CD8-positive, alpha-beta memory T cell (primary cell): ENCODE measurements at regions not wholly inside any gene's neighbourhood (a gene's known extent, or its start where the extent isn't known, plus 50 kb on each side); places are given as distances from the start of the nearest gene placed in this dataset.

ENCODE experiments used
- CTCF ChIA-PET: fragments of 350-600 bp; sonication (Branson Sonifier 250); formaldehyde crosslinking; loops from one replicate; lab custom pipeline; 2021; ENCODE audit warnings: antibody characterized with exemption; lab: Charles Lee
- POLR2A ChIA-PET: fragments of 350-600 bp; sonication (Branson Sonifier 250); formaldehyde crosslinking; loops from one replicate; lab custom pipeline; 2021; ENCODE audit warnings: antibody characterized with exemption; lab: Charles Lee
- DNase-seq, 5 donors: peaks; one replicate each; pipeline versions ENCODE4 v3.0.0 to v3.0.0-alpha.2; 2020 to 2022; ENCODE audit warnings: mixed read lengths in 1 of 5
- H3K27ac ChIP-seq: one replicate; pipeline ENCODE4 v1.7.0; 2013; ENCODE audit warnings: low read depth, mild to moderate bottlenecking, low read length, moderate library complexity
- H3K27me3 ChIP-seq: 2 replicates; pipeline ENCODE4 v1.7.0; 2013; ENCODE audit warnings: low read length, mild to moderate bottlenecking; ENCODE audit not compliant: insufficient read depth, poor library complexity, severe bottlenecking
- H3K36me3 ChIP-seq: 2 replicates; pipeline ENCODE4 v1.7.0; 2013; ENCODE audit warnings: mild to moderate bottlenecking, low read length, moderate library complexity; ENCODE audit not compliant: insufficient read depth
- H3K4me1 ChIP-seq: 2 replicates; pipeline ENCODE4 v1.7.0; 2013; ENCODE audit warnings: mild to moderate bottlenecking, low read length, moderate library complexity; ENCODE audit not compliant: insufficient read depth
- H3K4me3 ChIP-seq: 2 replicates; pipeline ENCODE4 v1.7.0; 2013; ENCODE audit warnings: mild to moderate bottlenecking, low read length
- H3K9me3 ChIP-seq: 2 replicates; pipeline ENCODE4 v1.7.0; 2013; ENCODE audit warnings: mild to moderate bottlenecking, low read length
- H3K27ac Mint-ChIP-seq, 8 donors: one replicate each; pipeline ENCODE4 v1.8.0; 2020 to 2021; ENCODE audit warnings: mixed read lengths in 8 of 8, mild to moderate bottlenecking in 6 of 8, inconsistent platforms in 3 of 8, moderate library complexity in 3 of 8
- H3K27me3 Mint-ChIP-seq, 2 donors: one replicate each; pipeline ENCODE4 v1.8.0; 2020 to 2021; ENCODE audit warnings: mixed read lengths in 2 of 2, mild to moderate bottlenecking in 1 of 2, moderate library complexity in 1 of 2
- H3K36me3 Mint-ChIP-seq, 3 donors: one replicate each; pipeline ENCODE4 v1.8.0; 2020 to 2021; ENCODE audit warnings: mixed read lengths in 3 of 3, inconsistent platforms in 1 of 3, mild to moderate bottlenecking in 1 of 3
- H3K4me1 Mint-ChIP-seq, 3 donors: one replicate each; pipeline ENCODE4 v1.8.0; 2020 to 2021; ENCODE audit warnings: mixed read lengths in 3 of 3, inconsistent platforms in 1 of 3, mild to moderate bottlenecking in 1 of 3
- H3K4me3 Mint-ChIP-seq, 7 donors: one replicate each; pipeline ENCODE4 v1.8.0; 2020 to 2021; ENCODE audit warnings: mixed read lengths in 7 of 7, mild to moderate bottlenecking in 6 of 7, moderate library complexity in 4 of 7, inconsistent platforms in 2 of 7
- H3K9me3 Mint-ChIP-seq, 5 donors: one replicate each; pipeline ENCODE4 v1.8.0; 2020 to 2022; ENCODE audit warnings: mixed read lengths in 5 of 5, mild to moderate bottlenecking in 3 of 5, moderate library complexity in 2 of 5, inconsistent platforms in 1 of 5

DNA sequence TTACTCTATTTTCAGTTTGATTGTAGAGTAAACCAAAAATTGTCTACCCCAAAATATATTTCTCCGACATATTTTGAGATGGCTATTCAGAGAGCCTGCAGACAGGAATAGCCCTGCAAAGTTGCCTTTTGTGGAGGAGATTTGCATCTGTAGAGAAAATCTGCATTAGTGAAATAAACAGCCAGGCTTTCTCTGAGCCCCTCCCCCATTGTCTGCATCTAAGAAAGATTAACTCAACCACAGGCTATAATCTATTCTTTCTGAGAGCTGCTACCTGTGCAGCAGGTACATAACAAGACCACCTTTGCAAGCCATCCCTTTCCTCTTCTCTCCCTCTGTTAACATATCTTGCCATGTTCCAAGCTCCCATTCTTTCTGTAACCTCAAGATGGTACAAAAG is 1034.2 kb downstream of the SORCS3 start:
- H3K36me3 Mint-ChIP-seq: no peaks in the 10 kb centered on the region
- Histone ChIP-seq H3K36me3 (no peaks in the 10 kb centered on the region), H3K9me3 (no peaks in the 10 kb centered on the region), H3K27me3 (no peaks in the 10 kb centered on the region), H3K4me3 (no peak overlapping the region), H3K27ac (no peak overlapping the region), H3K4me1 (no peaks in the 10 kb centered on the region)
- no peak overlapping the region for H3K4me3 Mint-ChIP-seq
- POLR2A ChIA-PET: no interaction called here
- no peak overlapping the region for H3K27ac Mint-ChIP-seq
- no peaks in the 10 kb centered on the region for H3K4me1 Mint-ChIP-seq
- no peaks in the 10 kb centered on the region for H3K27me3 Mint-ChIP-seq
- no peak for DNase-seq
- CTCF ChIA-PET: no interaction called here
- H3K9me3 Mint-ChIP-seq: peaks cover 11 to 25% (median 18%) of the 10 kb centered on the region in 5 donors

GRCh38 chr10:105674448-105674847 is 1033.4 kb downstream of the SORCS3 start:
- H3K27me3 Mint-ChIP-seq: no peaks in the 10 kb centered on the region
- Histone ChIP-seq H3K36me3 (no peaks in the 10 kb centered on the region), H3K27ac (no peak overlapping the region), H3K27me3 (no peaks in the 10 kb centered on the region), H3K4me3 (no peak overlapping the region), H3K4me1 (no peaks in the 10 kb centered on the region), H3K9me3 (no peaks in the 10 kb centered on the region)
- H3K9me3 Mint-ChIP-seq: peaks cover 13 to 25% (median 18%) of the 10 kb centered on the region in 5 donors
- no peak for DNase-seq
- H3K27ac Mint-ChIP-seq: no peak overlapping the region
- H3K4me3 Mint-ChIP-seq: no peak overlapping the region
- H3K4me1 Mint-ChIP-seq: no peaks in the 10 kb centered on the region
- ChIA-PET POLR2A (no interaction called here), CTCF (no interaction called here)
- no peaks in the 10 kb centered on the region for H3K36me3 Mint-ChIP-seq

GRCh38 chr10:105658696-105659095 is 1017.6 kb downstream of the SORCS3 start:
- H3K4me1 Mint-ChIP-seq: no peaks in the 10 kb centered on the region
- H3K36me3 ChIP-seq: no peaks in the 10 kb centered on the region
- no peak overlapping the region for H3K27ac Mint-ChIP-seq
- peaks cover 2 to 15% (median 9%) of the 10 kb centered on the region in 5 donors for H3K9me3 Mint-ChIP-seq
- no peaks in the 10 kb centered on the region for H3K4me1 ChIP-seq
- H3K27me3 ChIP-seq: no peaks in the 10 kb centered on the region
- no peak for DNase-seq
- H3K27ac ChIP-seq: no peak overlapping the region
- H3K4me3 Mint-ChIP-seq: no peak overlapping the region
- H3K36me3 Mint-ChIP-seq: no peaks in the 10 kb centered on the region
- ChIA-PET CTCF (no interaction called here), POLR2A (no interaction called here)
- H3K4me3 ChIP-seq: no peak overlapping the region
- no peaks in the 10 kb centered on the region for H3K9me3 ChIP-seq
- H3K27me3 Mint-ChIP-seq: no peaks in the 10 kb centered on the region

- H3K27me3 ChIP-seq: no peaks in the 10 kb centered on the region
- H3K36me3 ChIP-seq: no peaks in the 10 kb centered on the region
- no peak for DNase-seq
- Mint-ChIP-seq H3K27ac (no peak overlapping the region), H3K9me3 (peaks cover 0 to 17% (median 9%) of the 10 kb centered on the region in 5 donors), H3K4me3 (no peak overlapping the region), H3K27me3 (no peaks in the 10 kb centered on the region), H3K36me3 (no peaks in the 10 kb centered on the region), H3K4me1 (no peaks in the 10 kb centered on the region)
- H3K4me3 ChIP-seq: no peak overlapping the region
- ChIA-PET CTCF (no interaction called here), POLR2A (no interaction called here)
- no peaks in the 10 kb centered on the region for H3K9me3 ChIP-seq
- no peak overlapping the region for H3K27ac ChIP-seq
- H3K4me1 ChIP-seq: no peaks in the 10 kb centered on the region
Measured at GRCh38 chr10:105656856-105657255, 1015.8 kb downstream of the SORCS3 start.

DNA sequence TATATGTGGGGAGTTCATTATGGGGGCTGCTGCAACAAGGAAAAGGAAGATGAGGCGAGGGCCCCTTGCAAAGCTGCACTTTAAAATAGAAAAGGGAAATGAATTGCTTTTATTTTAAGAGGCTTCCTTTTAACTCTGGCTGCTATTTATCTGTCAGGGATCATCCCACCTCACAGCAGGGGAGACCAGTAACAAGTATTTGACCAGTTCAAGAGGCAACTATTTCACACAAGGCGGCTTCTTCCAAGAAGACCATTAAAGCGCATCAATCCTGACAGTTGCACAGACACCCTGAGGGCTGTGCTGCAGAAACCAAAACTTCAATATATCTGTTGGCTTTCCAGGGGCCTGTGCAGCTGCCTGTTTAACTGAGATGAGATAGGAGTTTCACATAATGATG is 1009.2 kb downstream of the SORCS3 start:
- no peak for DNase-seq
- H3K9me3 ChIP-seq: no peaks in the 10 kb centered on the region
- Mint-ChIP-seq H3K27me3 (no peaks in the 10 kb centered on the region), H3K4me1 (no peaks in the 10 kb centered on the region), H3K27ac (no peak overlapping the region), H3K4me3 (no peak overlapping the region), H3K36me3 (no peaks in the 10 kb centered on the region), H3K9me3 (peaks cover 2 to 20% (median 7%) of the 10 kb centered on the region in 5 donors)
- no peaks in the 10 kb centered on the region for H3K4me1 ChIP-seq
- no peaks in the 10 kb centered on the region for H3K27me3 ChIP-seq
- H3K36me3 ChIP-seq: no peaks in the 10 kb centered on the region
- CTCF ChIA-PET: no interaction called here
- POLR2A ChIA-PET: no interaction called here
- no peak overlapping the region for H3K27ac ChIP-seq
- H3K4me3 ChIP-seq: no peak overlapping the region

- Histone ChIP-seq H3K4me1 (no peaks in the 10 kb centered on the region), H3K27me3 (no peaks in the 10 kb centered on the region), H3K9me3 (no peaks in the 10 kb centered on the region), H3K4me3 (no peak overlapping the region), H3K36me3 (no peaks in the 10 kb centered on the region), H3K27ac (no peak overlapping the region)
- no peaks in the 10 kb centered on the region for H3K36me3 Mint-ChIP-seq
- H3K27me3 Mint-ChIP-seq: no peaks in the 10 kb centered on the region
- POLR2A ChIA-PET: no interaction called here
- no peak for DNase-seq
- H3K9me3 Mint-ChIP-seq: peaks cover 4 to 21% (median 7%) of the 10 kb centered on the region in 5 donors
- no peak overlapping the region for H3K27ac Mint-ChIP-seq
- CTCF ChIA-PET: no interaction called here
- H3K4me1 Mint-ChIP-seq: no peaks in the 10 kb centered on the region
- no peak overlapping the region for H3K4me3 Mint-ChIP-seq
Measured at GRCh38 chr10:105647354-105647753, 1006.3 kb downstream of the SORCS3 start.

- ChIA-PET CTCF (no interaction called here), POLR2A (no interaction called here)
- H3K9me3 ChIP-seq: no peaks in the 10 kb centered on the region
- H3K4me1 ChIP-seq: no peaks in the 10 kb centered on the region
- Mint-ChIP-seq H3K4me3 (no peak overlapping the region), H3K27me3 (no peaks in the 10 kb centered on the region), H3K27ac (no peak overlapping the region), H3K9me3 (peaks cover 4 to 30% (median 8%) of the 10 kb centered on the region in 5 donors), H3K4me1 (no peaks in the 10 kb centered on the region), H3K36me3 (no peaks in the 10 kb centered on the region)
- no peak overlapping the region for H3K4me3 ChIP-seq
- no peaks in the 10 kb centered on the region for H3K36me3 ChIP-seq
- H3K27ac ChIP-seq: no peak overlapping the region
- H3K27me3 ChIP-seq: no peaks in the 10 kb centered on the region
- DNase-seq: no peak
Measured at GRCh38 chr10:105644978-105645377, 1003.9 kb downstream of the SORCS3 start.

- Mint-ChIP-seq H3K9me3 (peaks cover 4 to 26% (median 8%) of the 10 kb centered on the region in 5 donors), H3K4me3 (no peak overlapping the region), H3K4me1 (no peaks in the 10 kb centered on the region), H3K27ac (no peak overlapping the region), H3K36me3 (no peaks in the 10 kb centered on the region), H3K27me3 (no peaks in the 10 kb centered on the region)
- Histone ChIP-seq H3K4me1 (no peaks in the 10 kb centered on the region), H3K4me3 (no peak overlapping the region), H3K27ac (no peak overlapping the region), H3K9me3 (no peaks in the 10 kb centered on the region), H3K36me3 (no peaks in the 10 kb centered on the region), H3K27me3 (no peaks in the 10 kb centered on the region)
- ChIA-PET POLR2A (no interaction called here), CTCF (no interaction called here)
- DNase-seq: no peak
Measured at GRCh38 chr10:105644559-105644958, 1003.5 kb downstream of the SORCS3 start.

DNA sequence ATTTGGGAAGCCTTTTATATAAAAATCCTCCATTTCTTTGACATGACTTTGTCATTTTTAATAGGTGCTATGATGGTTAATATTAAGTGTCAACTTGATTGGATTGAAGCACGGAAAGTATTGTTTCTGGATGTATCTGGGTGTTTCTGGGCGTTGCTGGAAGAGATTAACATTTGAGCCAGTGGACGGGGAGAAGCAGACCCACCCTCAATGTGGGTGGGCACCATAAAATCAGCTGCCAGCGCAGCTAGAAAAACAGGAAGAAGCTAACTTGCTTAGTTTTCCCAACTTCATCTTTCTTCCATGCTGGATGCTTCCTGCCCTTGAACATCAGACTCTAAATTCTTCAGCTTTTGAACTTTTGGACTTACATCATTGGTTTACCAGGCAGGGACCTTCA is 1003.0 kb downstream of the SORCS3 start:
- no peak overlapping the region for H3K4me3 Mint-ChIP-seq
- no peaks in the 10 kb centered on the region for H3K36me3 Mint-ChIP-seq
- Histone ChIP-seq H3K27ac (no peak overlapping the region), H3K36me3 (no peaks in the 10 kb centered on the region), H3K4me3 (no peak overlapping the region), H3K4me1 (no peaks in the 10 kb centered on the region), H3K27me3 (no peaks in the 10 kb centered on the region), H3K9me3 (no peaks in the 10 kb centered on the region)
- ChIA-PET CTCF (no interaction called here), POLR2A (no interaction called here)
- H3K9me3 Mint-ChIP-seq: peaks cover 4 to 25% (median 8%) of the 10 kb centered on the region in 5 donors
- H3K27ac Mint-ChIP-seq: no peak overlapping the region
- DNase-seq: no peak
- H3K27me3 Mint-ChIP-seq: no peaks in the 10 kb centered on the region
- no peaks in the 10 kb centered on the region for H3K4me1 Mint-ChIP-seq
